IgD-negative memory B cell (primary cell): ENCODE measurements at regions not wholly inside any gene's neighbourhood (a gene's known extent, or its start where the extent isn't known, plus 50 kb on each side); places are given as distances from the start of the nearest gene placed in this dataset.

Source experiments
- H3K27ac Mint-ChIP-seq, 3 donors: one replicate each; pipeline ENCODE4 v1.8.0; 2020 to 2022; ENCODE audit warnings: mild to moderate bottlenecking in 3 of 3, mixed read lengths in 3 of 3, moderate library complexity in 1 of 3
- H3K27me3 Mint-ChIP-seq: one replicate; pipeline ENCODE4 v1.8.0; 2021; ENCODE audit warnings: mixed read lengths
- H3K36me3 Mint-ChIP-seq: one replicate; pipeline ENCODE4 v1.8.0; 2020; ENCODE audit warnings: mild to moderate bottlenecking, mixed read lengths
- H3K4me1 Mint-ChIP-seq, 3 donors: one replicate each; pipeline ENCODE4 v1.8.0; 2020 to 2022; ENCODE audit warnings: mixed read lengths in 3 of 3, mild to moderate bottlenecking in 1 of 3
- H3K4me3 Mint-ChIP-seq, 4 donors: one replicate each; pipeline ENCODE4 v1.8.0; 2020 to 2022; ENCODE audit warnings: mild to moderate bottlenecking in 4 of 4, mixed read lengths in 4 of 4, moderate library complexity in 3 of 4
- H3K9me3 Mint-ChIP-seq, 3 donors: one replicate each; pipeline ENCODE4 v1.8.0; 2020 to 2021; ENCODE audit warnings: mixed read lengths in 3 of 3, mild to moderate bottlenecking in 1 of 3

DNA sequence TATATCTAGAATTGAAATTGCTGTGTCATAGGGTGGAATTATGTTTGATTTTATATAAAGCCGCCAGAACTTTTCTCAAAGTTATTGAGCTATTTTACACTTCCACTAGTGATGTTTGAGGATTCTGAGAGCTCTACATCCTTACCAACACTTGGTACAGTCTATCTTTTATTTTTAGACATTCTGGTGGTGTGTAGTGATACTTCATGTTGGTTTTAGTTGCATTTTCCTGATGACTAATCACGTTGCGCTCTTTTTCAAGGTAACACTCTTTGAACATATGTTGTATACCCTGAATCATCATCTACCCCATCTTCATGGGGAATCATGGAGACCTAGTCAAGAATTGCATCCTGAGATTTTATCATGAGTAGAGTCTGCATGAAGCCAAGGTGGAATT is 141.7 kb downstream of the NXNL2 start:
- Mint-ChIP-seq H3K27ac (no peak overlapping the region), H3K36me3 (peaks cover 5% of the 10 kb centered on the region), H3K4me3 (no peak overlapping the region), H3K9me3 (peaks cover 0 to 2% (median 0%) of the 10 kb centered on the region in 3 donors), H3K4me1 (no peaks in the 10 kb centered on the region), H3K27me3 (no peaks in the 10 kb centered on the region)

DNA sequence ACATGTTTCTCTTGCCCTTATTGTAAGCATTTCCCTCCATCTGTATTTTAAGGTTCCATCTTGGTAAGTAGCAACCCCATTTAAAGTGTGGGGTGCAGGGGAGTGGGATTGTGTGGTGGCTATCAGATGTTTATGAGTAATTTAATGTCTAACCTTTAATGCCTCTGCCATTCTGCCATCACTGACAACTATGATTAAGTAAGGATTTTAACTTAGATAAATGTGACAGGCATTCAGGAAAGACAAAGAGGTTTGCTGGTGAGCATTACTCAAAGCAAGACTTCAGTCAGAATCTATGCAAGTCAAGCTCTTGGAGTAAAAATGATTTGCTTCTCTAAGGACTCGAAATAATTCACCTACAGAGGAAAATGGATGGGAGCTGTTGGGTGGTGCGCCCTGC is 143.0 kb downstream of the NXNL2 start:
- peaks cover 0 to 2% (median 0%) of the 10 kb centered on the region in 3 donors for H3K9me3 Mint-ChIP-seq
- H3K27ac Mint-ChIP-seq, result no peak overlapping the region
- H3K27me3 Mint-ChIP-seq, result no peaks in the 10 kb centered on the region
- no peaks in the 10 kb centered on the region for H3K4me1 Mint-ChIP-seq
- H3K4me3 Mint-ChIP-seq, result no peak overlapping the region
- peaks cover 5% of the 10 kb centered on the region for H3K36me3 Mint-ChIP-seq

GRCh38 chr9:88678431-88678830 is 143.5 kb downstream of the NXNL2 start:
- no peaks in the 10 kb centered on the region for H3K4me1 Mint-ChIP-seq
- no peak overlapping the region for H3K27ac Mint-ChIP-seq
- no peaks in the 10 kb centered on the region for H3K27me3 Mint-ChIP-seq
- no peak overlapping the region for H3K4me3 Mint-ChIP-seq
- H3K36me3 Mint-ChIP-seq, result peaks cover 5% of the 10 kb centered on the region
- H3K9me3 Mint-ChIP-seq, result peaks cover 0 to 2% (median 0%) of the 10 kb centered on the region in 3 donors

- Mint-ChIP-seq H3K27ac (no peak overlapping the region), H3K4me3 (peak overlapping the region in 1 of 4 donors; percentile 60), H3K4me1 (no peaks in the 10 kb centered on the region), H3K9me3 (peaks cover 0 to 2% (median 0%) of the 10 kb centered on the region in 3 donors), H3K27me3 (no peaks in the 10 kb centered on the region), H3K36me3 (peaks cover 5% of the 10 kb centered on the region)
Measured at GRCh38 chr9:88680041-88680440, 145.1 kb downstream of the NXNL2 start.

- no peaks in the 10 kb centered on the region for H3K4me1 Mint-ChIP-seq
- H3K27ac Mint-ChIP-seq, result peak overlapping the region in 1 of 3 donors; percentile 12
- no peaks in the 10 kb centered on the region for H3K27me3 Mint-ChIP-seq
- no peak overlapping the region for H3K4me3 Mint-ChIP-seq
- H3K9me3 Mint-ChIP-seq, result peaks cover 0 to 2% (median 0%) of the 10 kb centered on the region in 3 donors
- H3K36me3 Mint-ChIP-seq, result peaks cover 5% of the 10 kb centered on the region
Measured at GRCh38 chr9:88680505-88681160, 145.7 kb downstream of the NXNL2 start.

DNA sequence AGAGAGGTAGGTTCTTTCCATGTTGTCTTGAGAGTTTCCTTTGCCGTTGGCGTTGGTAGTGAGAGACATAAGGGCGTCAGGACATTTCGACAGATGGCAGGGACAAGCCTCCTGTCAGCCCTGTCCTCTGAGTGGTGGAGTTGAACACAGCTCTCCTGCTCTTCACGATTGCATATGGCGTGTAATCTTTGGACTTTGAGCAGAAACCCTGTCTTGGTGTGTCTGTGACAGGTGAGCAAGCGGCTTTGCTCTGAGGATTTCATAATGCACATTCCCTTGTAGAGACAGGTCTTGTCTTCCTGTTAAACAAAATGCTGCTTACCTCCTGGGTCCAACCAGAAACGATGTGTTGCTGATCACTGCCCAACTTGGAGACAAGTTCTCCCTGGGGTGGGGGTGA is 146.5 kb downstream of the NXNL2 start:
- Mint-ChIP-seq H3K4me1 (no peaks in the 10 kb centered on the region), H3K36me3 (peaks cover 5% of the 10 kb centered on the region), H3K9me3 (peaks cover 0 to 2% (median 0%) of the 10 kb centered on the region in 3 donors), H3K27me3 (no peaks in the 10 kb centered on the region), H3K27ac (no peak overlapping the region), H3K4me3 (no peak overlapping the region)

DNA sequence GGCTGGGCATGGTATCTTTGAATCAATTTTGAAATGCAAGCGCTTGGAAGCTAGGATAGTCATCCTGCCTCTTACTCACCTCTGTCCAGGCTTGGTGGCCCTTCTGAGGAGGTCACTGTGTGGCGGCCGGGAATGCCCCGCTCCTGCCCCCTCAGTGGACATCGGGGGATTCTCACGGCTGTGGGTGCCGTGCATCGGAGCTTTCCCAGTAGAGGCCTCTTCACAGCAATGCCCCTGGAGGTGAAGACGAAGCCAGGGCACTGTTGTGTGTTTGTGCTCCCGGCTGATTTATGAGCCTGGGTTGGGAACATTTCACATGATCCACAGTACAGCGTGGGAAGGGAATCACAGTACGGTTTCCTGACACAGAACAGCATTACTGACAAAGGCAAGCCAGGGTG is 147.5 kb downstream of the NXNL2 start:
- no peak overlapping the region for H3K4me3 Mint-ChIP-seq
- H3K4me1 Mint-ChIP-seq, result no peaks in the 10 kb centered on the region
- no peak overlapping the region for H3K27ac Mint-ChIP-seq
- peaks cover 0 to 2% (median 0%) of the 10 kb centered on the region in 3 donors for H3K9me3 Mint-ChIP-seq
- H3K36me3 Mint-ChIP-seq, result peaks cover 5% of the 10 kb centered on the region
- H3K27me3 Mint-ChIP-seq, result no peaks in the 10 kb centered on the region

- Mint-ChIP-seq H3K4me1 (no peaks in the 10 kb centered on the region), H3K36me3 (peaks cover 5% of the 10 kb centered on the region), H3K27ac (no peak overlapping the region), H3K27me3 (no peaks in the 10 kb centered on the region), H3K9me3 (peaks cover 0 to 2% (median 0%) of the 10 kb centered on the region in 3 donors), H3K4me3 (no peak overlapping the region)
Measured at GRCh38 chr9:88684046-88684445, 149.1 kb downstream of the NXNL2 start.

- no peaks in the 10 kb centered on the region for H3K9me3 Mint-ChIP-seq
- H3K4me3 Mint-ChIP-seq, result no peak overlapping the region
- peaks cover 5% of the 10 kb centered on the region for H3K36me3 Mint-ChIP-seq
- H3K27me3 Mint-ChIP-seq, result no peaks in the 10 kb centered on the region
- no peaks in the 10 kb centered on the region for H3K4me1 Mint-ChIP-seq
- H3K27ac Mint-ChIP-seq, result peak overlapping the region in 1 of 3 donors; percentile 18
Measured at GRCh38 chr9:88684845-88685244, 149.9 kb downstream of the NXNL2 start.

GRCh38 chr9:88685966-88686365 is 151.0 kb downstream of the NXNL2 start:
- Mint-ChIP-seq H3K27me3 (no peaks in the 10 kb centered on the region), H3K9me3 (no peaks in the 10 kb centered on the region), H3K4me3 (no peak overlapping the region), H3K36me3 (peaks cover 2% of the 10 kb centered on the region), H3K4me1 (no peaks in the 10 kb centered on the region), H3K27ac (no peak overlapping the region)

GRCh38 chr9:88689509-88690298 is 154.7 kb downstream of the NXNL2 start:
- Mint-ChIP-seq H3K36me3 (peaks cover 2% of the 10 kb centered on the region), H3K4me1 (no peaks in the 10 kb centered on the region), H3K27ac (no peak overlapping the region), H3K27me3 (peaks cover 2% of the 10 kb centered on the region), H3K4me3 (no peak overlapping the region), H3K9me3 (peaks cover 0 to 7% (median 3%) of the 10 kb centered on the region in 3 donors)

- H3K36me3 Mint-ChIP-seq, result peaks cover 2% of the 10 kb centered on the region
- H3K4me1 Mint-ChIP-seq, result no peaks in the 10 kb centered on the region
- no peak overlapping the region for H3K27ac Mint-ChIP-seq
- no peak overlapping the region for H3K4me3 Mint-ChIP-seq
- peaks cover 0 to 7% (median 3%) of the 10 kb centered on the region in 3 donors for H3K9me3 Mint-ChIP-seq
- peaks cover 2% of the 10 kb centered on the region for H3K27me3 Mint-ChIP-seq
Measured at GRCh38 chr9:88690628-88691027, 155.7 kb downstream of the NXNL2 start.

DNA sequence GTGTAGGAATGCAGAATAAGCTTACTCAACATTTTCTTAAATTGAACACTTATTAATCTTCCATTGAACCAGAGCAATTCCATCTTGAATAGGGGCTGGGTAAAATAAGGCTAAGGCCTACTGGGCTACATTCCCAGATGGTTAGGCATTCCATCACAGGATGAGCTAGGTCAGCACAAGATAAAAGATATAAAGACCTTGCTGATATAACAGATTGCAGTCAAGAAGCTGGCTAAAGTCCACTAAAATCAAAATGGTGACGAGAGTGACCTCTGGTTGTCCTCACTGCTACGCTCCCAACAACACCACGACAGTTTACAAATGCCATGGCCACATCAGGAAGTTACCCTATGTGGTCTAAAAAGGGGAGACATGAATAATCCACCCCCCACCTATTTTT is 156.1 kb downstream of the NXNL2 start:
- peaks cover 0 to 7% (median 3%) of the 10 kb centered on the region in 3 donors for H3K9me3 Mint-ChIP-seq
- peaks cover 2% of the 10 kb centered on the region for H3K27me3 Mint-ChIP-seq
- no peak overlapping the region for H3K4me3 Mint-ChIP-seq
- no peak overlapping the region for H3K27ac Mint-ChIP-seq
- H3K4me1 Mint-ChIP-seq, result no peaks in the 10 kb centered on the region
- H3K36me3 Mint-ChIP-seq, result peaks cover 2% of the 10 kb centered on the region

DNA sequence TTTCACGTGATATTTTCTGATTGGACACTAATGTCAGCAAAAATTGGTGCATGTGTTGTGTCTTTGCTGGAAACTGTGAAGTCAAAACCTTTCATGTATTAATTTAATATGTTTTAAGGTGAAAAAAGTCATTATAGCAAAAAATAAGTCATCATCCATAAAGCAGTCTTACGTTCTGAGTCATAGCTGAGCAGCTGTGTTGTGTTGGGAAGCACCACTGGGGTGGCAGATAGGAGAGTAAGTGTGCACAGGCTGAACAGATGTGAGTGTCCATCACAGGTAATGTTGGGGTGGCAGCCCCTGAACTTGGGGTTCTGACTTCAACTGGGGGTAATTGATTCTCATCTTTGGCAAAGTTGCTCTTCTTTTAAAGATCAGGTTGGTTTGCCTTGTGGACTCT is 156.8 kb downstream of the NXNL2 start:
- H3K36me3 Mint-ChIP-seq, result peaks cover 2% of the 10 kb centered on the region
- peaks cover 0 to 7% (median 3%) of the 10 kb centered on the region in 3 donors for H3K9me3 Mint-ChIP-seq
- H3K4me3 Mint-ChIP-seq, result no peak overlapping the region
- no peak overlapping the region for H3K27ac Mint-ChIP-seq
- peaks cover 2% of the 10 kb centered on the region for H3K27me3 Mint-ChIP-seq
- H3K4me1 Mint-ChIP-seq, result no peaks in the 10 kb centered on the region

- H3K9me3 Mint-ChIP-seq, result peaks cover 0 to 7% (median 3%) of the 10 kb centered on the region in 3 donors
- H3K36me3 Mint-ChIP-seq, result peaks cover 2% of the 10 kb centered on the region
- peaks cover 2% of the 10 kb centered on the region for H3K27me3 Mint-ChIP-seq
- H3K4me3 Mint-ChIP-seq, result no peak overlapping the region
- no peak overlapping the region for H3K27ac Mint-ChIP-seq
- H3K4me1 Mint-ChIP-seq, result no peaks in the 10 kb centered on the region
Measured at GRCh38 chr9:88692827-88693226, 157.8 kb downstream of the NXNL2 start.

DNA sequence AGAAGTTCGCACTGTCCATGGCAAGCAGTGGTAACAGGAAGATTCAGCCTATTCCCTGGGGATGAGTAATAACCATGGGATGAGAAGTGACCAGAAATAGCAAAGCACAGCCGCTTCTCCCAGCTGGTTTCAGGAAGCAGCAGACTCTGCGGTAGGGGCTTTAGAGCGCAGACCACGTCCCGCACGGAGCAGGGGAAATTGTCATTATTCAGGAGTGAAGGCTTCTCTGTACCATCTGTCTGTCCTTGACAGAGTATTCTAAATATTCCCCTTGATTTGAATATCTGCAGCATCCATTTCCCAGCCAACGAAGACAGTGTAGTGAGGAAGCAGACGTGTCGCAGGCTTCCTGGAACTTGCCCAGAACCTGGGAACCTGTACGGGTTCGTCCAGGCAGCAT is 159.6 kb downstream of the NXNL2 start:
- Mint-ChIP-seq H3K4me3 (no peak overlapping the region), H3K9me3 (peaks cover 2 to 7% (median 4%) of the 10 kb centered on the region in 3 donors), H3K27me3 (peaks cover 2% of the 10 kb centered on the region), H3K27ac (no peak overlapping the region), H3K4me1 (no peaks in the 10 kb centered on the region), H3K36me3 (no peaks in the 10 kb centered on the region)
